NCI-H345 treated with DMSO at 0.1 percent for 48 hours (cell line): ENCODE measurements at regions not wholly inside any gene's neighbourhood (a gene's known extent, or its start where the extent isn't known, plus 50 kb on each side); places are given as distances from the start of the nearest gene placed in this dataset.
"Not testable (repeated sequence)": the region's sequence is repeated elsewhere in the genome, so short reads cannot be mapped to it uniquely, and the experiment has no call there.

Experiments
- DNase-seq: peaks from one replicate; lab custom pipeline; 2025; ENCODE audit not compliant: unreplicated experiment; lab: John Stamatoyannopoulos, UW

- no peak for DNase-seq
These were observed 358.0 kb upstream of the PCSK5 start for GRCh38 chr9:75532233-75533050.

GRCh38 chr9:75539523-75539922 is 350.9 kb upstream of the PCSK5 start:
- no peak for DNase-seq

- DNase-seq, result no peak
These were observed 350.3 kb upstream of the PCSK5 start for GRCh38 chr9:75540185-75540584.

GRCh38 chr9:75541734-75542133 is 348.7 kb upstream of the PCSK5 start:
- no peak for DNase-seq

GRCh38 chr9:75544815-75545214 is 345.7 kb upstream of the PCSK5 start:
- no peak for DNase-seq

GRCh38 chr9:75545287-75545686 is 345.2 kb upstream of the PCSK5 start:
- no peak for DNase-seq

GRCh38 chr9:75548871-75549270 is 341.6 kb upstream of the PCSK5 start:
- no peak for DNase-seq

GRCh38 chr9:75551861-75552260 is 338.6 kb upstream of the PCSK5 start:
- no peak for DNase-seq

GRCh38 chr9:75552941-75553340 is 337.5 kb upstream of the PCSK5 start:
- DNase-seq, result no peak

- DNase-seq, result not testable (repeated sequence)
These were observed 323.7 kb upstream of the PCSK5 start for GRCh38 chr9:75566813-75567212.

- no peak for DNase-seq
These were observed 319.9 kb upstream of the PCSK5 start for GRCh38 chr9:75570538-75570937.

GRCh38 chr9:75574569-75574968 is 315.9 kb upstream of the PCSK5 start:
- DNase-seq, result no peak

- no peak for DNase-seq
These were observed 307.6 kb upstream of the PCSK5 start for GRCh38 chr9:75582870-75583269.

GRCh38 chr9:75588808-75589207 is 301.7 kb upstream of the PCSK5 start:
- no peak for DNase-seq

- DNase-seq, result no peak
These were observed 301.0 kb upstream of the PCSK5 start for GRCh38 chr9:75589497-75589896.

GRCh38 chr9:75591972-75592371 is 298.5 kb upstream of the PCSK5 start:
- DNase-seq, result no peak

GRCh38 chr9:75592586-75592985 is 297.9 kb upstream of the PCSK5 start:
- no peak for DNase-seq

GRCh38 chr9:75593920-75594319 is 296.6 kb upstream of the PCSK5 start:
- no peak for DNase-seq

GRCh38 chr9:75599126-75599525 is 291.3 kb upstream of the PCSK5 start:
- DNase-seq, result no peak

GRCh38 chr9:75601280-75601679 is 289.2 kb upstream of the PCSK5 start:
- no peak for DNase-seq

GRCh38 chr9:75602060-75602459 is 288.4 kb upstream of the PCSK5 start:
- no peak for DNase-seq

- DNase-seq, result no peak
These were observed 285.8 kb upstream of the PCSK5 start for GRCh38 chr9:75604661-75605060.

GRCh38 chr9:75607521-75607920 is 283.0 kb upstream of the PCSK5 start:
- no peak for DNase-seq
